Endodermal cell (in vitro differentiated cells): ENCODE measurements at regions not wholly inside any gene's neighbourhood (a gene's known extent, or its start where the extent isn't known, plus 50 kb on each side); places are given as distances from the start of the nearest gene placed in this dataset.

Source experiments
- DNase-seq: peaks from one replicate; pipeline ENCODE4 v3.0.0-alpha.2; 2017
- H3K27ac ChIP-seq: 2 replicates; pipeline ENCODE4 v1.5.1; 2013; ENCODE audit warnings: mild to moderate bottlenecking, low read depth, low read length, moderate library complexity
- H3K27me3 ChIP-seq: 2 replicates; pipeline ENCODE4 v1.6.1; 2013; ENCODE audit warnings: mild to moderate bottlenecking, low read length, moderate library complexity; ENCODE audit not compliant: insufficient read depth, control insufficient read depth, poor library complexity, severe bottlenecking
- H3K36me3 ChIP-seq: 2 replicates; pipeline ENCODE4 v1.7.0; 2013; ENCODE audit warnings: mild to moderate bottlenecking, low read length, moderate library complexity; ENCODE audit not compliant: control insufficient read depth, insufficient read depth
- H3K4me1 ChIP-seq: one replicate; pipeline ENCODE4 v1.7.0; 2013; ENCODE audit warnings: low read length; ENCODE audit not compliant: control insufficient read depth, insufficient read depth
- H3K4me3 ChIP-seq: 2 replicates; pipeline ENCODE4 v1.5.1; 2013; ENCODE audit warnings: mild to moderate bottlenecking, low read length, moderate library complexity
- H3K9ac ChIP-seq: 2 replicates; pipeline ENCODE4 v1.6.1; 2013; ENCODE audit warnings: mild to moderate bottlenecking, low read length, moderate library complexity; ENCODE audit not compliant: poor library complexity, severe bottlenecking; ENCODE audit errors: extremely low read depth
- H3K9me3 ChIP-seq: 2 replicates; pipeline ENCODE4 v1.6.1; 2013; ENCODE audit warnings: mild to moderate bottlenecking, low read length, moderate library complexity; ENCODE audit not compliant: control insufficient read depth
- H3K27ac Mint-ChIP-seq: 2 replicates; pipeline ENCODE4 v1.8.0; 2020; ENCODE audit warnings: mixed read lengths
- H3K27me3 Mint-ChIP-seq: 2 replicates; pipeline ENCODE4 v1.8.0; 2021; ENCODE audit warnings: mild to moderate bottlenecking, mixed read lengths; ENCODE audit not compliant: insufficient read depth
- H3K36me3 Mint-ChIP-seq: 2 replicates; pipeline ENCODE4 v1.8.0; 2020; ENCODE audit warnings: low read depth, mixed read lengths
- H3K4me1 Mint-ChIP-seq: 2 replicates; pipeline ENCODE4 v1.8.0; 2020; ENCODE audit warnings: mixed read lengths
- H3K4me3 Mint-ChIP-seq: 2 replicates; pipeline ENCODE4 v1.8.0; 2020; ENCODE audit warnings: mild to moderate bottlenecking, moderate library complexity, mixed read lengths
- H3K9me3 Mint-ChIP-seq: 2 replicates; pipeline ENCODE4 v1.8.0; 2020; ENCODE audit warnings: mild to moderate bottlenecking, mixed read lengths
- CTCF ChIP-seq: fragments of 200-600 bp; sonication (generic); conservative IDR thresholded peaks from 2 replicates; pipeline ENCODE4 v1.5.0; 2021; ENCODE audit warnings: antibody characterized with exemption, mild to moderate bottlenecking
- WGBS, 2 experiments: methylation state at CpG; one replicate each; pipeline versions ENCODE4 v1.1.5 to v1.1.7; 2013; ENCODE audit warnings: missing lambda C conversion rate in 2 of 2, mixed read lengths in 1 of 2; ENCODE audit not compliant: insufficient coverage in 1 of 2, insufficient read length in 1 of 2; 5-methylcytosine and 5-hydroxymethylcytosine counted together

GRCh38 chr4:133997436-133997835 lies 204.2 kb downstream of the PABPC4L start:
- 86% methylated on average over 1 of the region's 1 CpG; no CpG with 5 or more reads in 1 of the 2 experiments for WGBS, 2 experiments
- no peaks in the 10 kb centered on the region for H3K27me3 ChIP-seq
- H3K4me3 Mint-ChIP-seq, result no peak overlapping the region
- H3K36me3 ChIP-seq, result no peaks in the 10 kb centered on the region
- H3K9me3 Mint-ChIP-seq, result peaks cover 59% of the 10 kb centered on the region
- TF ChIP-seq CTCF, result no peak
- no peak overlapping the region for H3K27ac ChIP-seq
- H3K9me3 ChIP-seq, result peaks cover 60% of the 10 kb centered on the region
- H3K27me3 Mint-ChIP-seq, result no peaks in the 10 kb centered on the region
- H3K4me1 Mint-ChIP-seq, result no peaks in the 10 kb centered on the region
- peaks cover 13% of the 10 kb centered on the region for H3K36me3 Mint-ChIP-seq
- no peak overlapping the region for H3K27ac Mint-ChIP-seq
- H3K4me3 ChIP-seq, result peak overlapping the region; percentile 44
- no peak for DNase-seq
- no peak overlapping the region for H3K9ac ChIP-seq
- H3K4me1 ChIP-seq, result peaks cover 5% of the 10 kb centered on the region

DNA sequence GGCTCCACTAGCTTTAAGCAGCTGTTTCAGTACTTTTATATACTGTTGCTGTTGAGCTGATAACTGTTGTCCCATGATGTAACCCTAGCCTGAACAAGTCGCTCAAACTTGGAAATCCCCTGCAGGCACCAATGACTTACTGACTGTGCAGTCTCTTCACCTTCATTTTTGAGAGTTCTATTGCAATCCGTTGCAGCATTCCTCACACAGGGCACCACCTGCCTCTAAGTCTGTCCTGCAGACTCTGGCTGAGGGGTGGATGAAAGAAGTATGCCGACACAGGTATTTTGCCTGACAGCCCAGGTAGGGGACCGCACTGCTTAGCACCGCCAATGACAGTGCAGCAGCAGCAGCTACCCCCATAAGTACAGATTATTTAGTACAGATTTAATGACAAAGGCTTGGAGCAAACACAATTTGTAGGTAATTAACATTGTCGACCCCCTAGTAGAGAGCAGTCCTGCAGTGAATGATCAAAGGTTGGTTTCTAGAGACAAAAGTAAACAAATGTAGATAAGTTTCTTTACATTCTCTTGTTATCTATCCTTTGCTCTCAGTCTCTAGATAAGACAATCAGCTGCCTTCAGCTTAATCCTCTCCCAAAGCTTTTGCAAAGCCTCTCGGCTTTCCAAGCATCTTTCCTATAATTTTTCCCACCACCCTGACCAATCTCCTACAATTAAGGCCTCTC lies 205.0 kb downstream of the PABPC4L start:
- Mint-ChIP-seq H3K36me3 (peaks cover 13% of the 10 kb centered on the region), H3K4me3 (no peak overlapping the region), H3K4me1 (no peaks in the 10 kb centered on the region), H3K9me3 (peaks cover 68% of the 10 kb centered on the region), H3K27me3 (no peaks in the 10 kb centered on the region), H3K27ac (peak overlapping the region; percentile 61)
- Histone ChIP-seq H3K27ac (no peak overlapping the region), H3K9me3 (peaks cover 69% of the 10 kb centered on the region), H3K36me3 (no peaks in the 10 kb centered on the region), H3K4me1 (peaks cover 5% of the 10 kb centered on the region), H3K9ac (no peak overlapping the region), H3K4me3 (peak overlapping the region; percentile 74), H3K27me3 (no peaks in the 10 kb centered on the region)
- WGBS, 2 experiments, result 61% methylated on average over 4 to 7 of the region's 7 CpGs
- DNase-seq, result peak; percentile 56
- TF ChIP-seq CTCF, result no peak

DNA sequence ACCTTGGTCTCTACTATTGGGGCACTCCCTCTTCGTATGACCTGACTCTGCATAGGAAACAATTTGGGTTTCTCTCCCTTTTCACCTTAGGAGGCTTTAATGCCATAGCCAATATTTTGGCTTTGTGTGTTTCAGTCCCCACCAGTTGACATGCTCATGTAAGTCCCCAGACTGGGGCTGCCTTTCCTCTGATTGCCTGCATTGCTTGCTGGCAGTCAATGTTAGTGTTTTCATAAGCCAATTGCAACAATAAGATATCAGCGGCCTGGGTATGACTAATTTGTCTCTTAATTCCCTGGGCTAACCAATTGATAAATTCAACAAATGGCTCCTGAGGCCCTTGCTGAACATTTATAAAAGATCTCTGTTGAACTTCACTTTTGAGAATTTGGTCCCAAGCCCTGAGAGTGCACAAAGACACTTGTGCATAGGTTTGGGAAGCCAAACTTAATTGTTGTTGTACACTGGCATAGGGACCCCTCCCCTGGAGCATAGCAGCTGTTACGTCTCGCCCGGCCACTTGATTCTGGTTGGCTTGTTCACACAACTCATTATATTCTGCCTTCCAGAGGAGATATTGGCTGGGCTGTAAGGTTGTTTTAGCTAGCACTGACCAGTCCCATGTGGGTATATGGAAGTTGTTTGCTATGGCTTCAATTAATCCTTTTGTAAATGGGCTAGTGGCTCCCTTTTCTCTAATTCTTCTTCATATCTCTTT lies 206.2 kb downstream of the PABPC4L start:
- 95 to 100% methylated on average over 1 to 5 of the region's 5 CpGs for WGBS, 2 experiments
- DNase-seq, result no peak
- H3K9me3 Mint-ChIP-seq, result peaks cover 79% of the 10 kb centered on the region
- no peak overlapping the region for H3K27ac Mint-ChIP-seq
- TF ChIP-seq CTCF, result no peak
- Histone ChIP-seq H3K27ac (no peak overlapping the region), H3K27me3 (no peaks in the 10 kb centered on the region), H3K36me3 (no peaks in the 10 kb centered on the region), H3K9ac (no peak overlapping the region), H3K9me3 (peaks cover 81% of the 10 kb centered on the region), H3K4me1 (peaks cover 5% of the 10 kb centered on the region), H3K4me3 (peak overlapping the region; percentile 74)
- H3K36me3 Mint-ChIP-seq, result peaks cover 18% of the 10 kb centered on the region
- no peak overlapping the region for H3K4me3 Mint-ChIP-seq
- no peaks in the 10 kb centered on the region for H3K27me3 Mint-ChIP-seq
- no peaks in the 10 kb centered on the region for H3K4me1 Mint-ChIP-seq
